Brain microvascular endothelial cell (primary cell): ENCODE measurements at regions not wholly inside any gene's neighbourhood (a gene's known extent, or its start where the extent isn't known, plus 50 kb on each side); places are given as distances from the start of the nearest gene placed in this dataset.

ENCODE experiments used
- DNase-seq: peaks from one replicate; pipeline ENCODE4 v3.0.0-alpha.2; 2020
- H3K27ac ChIP-seq: fragments of 250-450 bp; sonication (Bioruptor Pico); 2 replicates; pipeline ENCODE4 v1.5.1; 2020; ENCODE audit warnings: mild to moderate bottlenecking, moderate library complexity
- H3K27me3 ChIP-seq: fragments of 250-450 bp; sonication (Bioruptor Pico); replicated peaks from 2 replicates; pipeline ENCODE4 v1.5.1; 2020; ENCODE audit warnings: mild to moderate bottlenecking
- H3K36me3 ChIP-seq: fragments of 250-450 bp; sonication (Bioruptor Pico); replicated peaks from 2 replicates; pipeline ENCODE4 v1.5.1; 2020; ENCODE audit warnings: mild to moderate bottlenecking
- H3K4me3 ChIP-seq: 2 replicates; pipeline ENCODE4 v1.5.1; 2011; ENCODE audit warnings: low read depth, mild to moderate bottlenecking, control low read depth, low read length, moderate library complexity
- in situ Hi-C: cut with HindIII; loops from 2 replicates; pipeline ENCODE4 v1.10.0; 2017; ENCODE audit warnings: low sequenced_read_pairs, low pct_ligation_motif_present
- TF ChIP-seq, protein P1 (sequence below): IDR thresholded peaks from 2 replicates; pipeline ENCODE4 v1.5.1; 2011; ENCODE audit warnings: low read depth, mild to moderate bottlenecking, moderate library complexity, low read length, control low read depth, inconsistent platforms; ENCODE audit errors: missing control alignments

DNA sequence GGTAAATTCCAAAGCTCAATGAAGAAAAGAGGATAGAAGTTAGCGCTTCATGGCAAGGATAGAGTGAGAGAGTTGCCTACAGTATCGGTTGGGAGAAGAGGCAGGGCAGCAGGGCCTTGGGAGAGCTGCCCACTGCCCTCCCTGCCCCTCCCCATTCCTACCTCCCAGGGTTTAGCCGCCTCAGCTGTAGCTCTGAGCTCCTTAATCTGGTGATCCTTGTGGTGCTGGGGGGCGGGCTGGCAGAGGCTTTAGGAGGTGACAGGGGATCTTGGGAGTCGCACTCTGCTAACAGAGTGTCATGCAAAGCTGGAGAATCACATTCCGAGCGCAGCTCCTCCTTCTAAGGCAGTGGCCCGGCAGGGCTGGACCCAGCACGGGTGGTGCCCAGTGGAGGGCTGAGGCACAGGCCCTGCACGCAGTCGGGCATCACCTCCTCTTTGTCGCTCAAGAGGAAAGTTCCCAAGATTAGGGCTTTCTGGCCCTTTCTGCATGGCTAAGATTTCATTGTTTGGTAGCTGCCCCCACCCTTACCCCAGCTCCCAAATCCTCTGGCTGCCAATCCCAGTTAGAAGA lies 57.1 kb upstream of the POLG start:
- H3K36me3 ChIP-seq = no peaks in the 10 kb centered on the region
- no peak overlapping the region for H3K4me3 ChIP-seq
- DNase-seq = no peak
- no peak overlapping the region for H3K27ac ChIP-seq
- H3K27me3 ChIP-seq = peaks cover 80% of the 10 kb centered on the region
- in situ Hi-C loops = no loop called here
- TF ChIP-seq, protein P1, sequence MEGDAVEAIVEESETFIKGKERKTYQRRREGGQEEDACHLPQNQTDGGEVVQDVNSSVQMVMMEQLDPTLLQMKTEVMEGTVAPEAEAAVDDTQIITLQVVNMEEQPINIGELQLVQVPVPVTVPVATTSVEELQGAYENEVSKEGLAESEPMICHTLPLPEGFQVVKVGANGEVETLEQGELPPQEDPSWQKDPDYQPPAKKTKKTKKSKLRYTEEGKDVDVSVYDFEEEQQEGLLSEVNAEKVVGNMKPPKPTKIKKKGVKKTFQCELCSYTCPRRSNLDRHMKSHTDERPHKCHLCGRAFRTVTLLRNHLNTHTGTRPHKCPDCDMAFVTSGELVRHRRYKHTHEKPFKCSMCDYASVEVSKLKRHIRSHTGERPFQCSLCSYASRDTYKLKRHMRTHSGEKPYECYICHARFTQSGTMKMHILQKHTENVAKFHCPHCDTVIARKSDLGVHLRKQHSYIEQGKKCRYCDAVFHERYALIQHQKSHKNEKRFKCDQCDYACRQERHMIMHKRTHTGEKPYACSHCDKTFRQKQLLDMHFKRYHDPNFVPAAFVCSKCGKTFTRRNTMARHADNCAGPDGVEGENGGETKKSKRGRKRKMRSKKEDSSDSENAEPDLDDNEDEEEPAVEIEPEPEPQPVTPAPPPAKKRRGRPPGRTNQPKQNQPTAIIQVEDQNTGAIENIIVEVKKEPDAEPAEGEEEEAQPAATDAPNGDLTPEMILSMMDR = no peak

DNA sequence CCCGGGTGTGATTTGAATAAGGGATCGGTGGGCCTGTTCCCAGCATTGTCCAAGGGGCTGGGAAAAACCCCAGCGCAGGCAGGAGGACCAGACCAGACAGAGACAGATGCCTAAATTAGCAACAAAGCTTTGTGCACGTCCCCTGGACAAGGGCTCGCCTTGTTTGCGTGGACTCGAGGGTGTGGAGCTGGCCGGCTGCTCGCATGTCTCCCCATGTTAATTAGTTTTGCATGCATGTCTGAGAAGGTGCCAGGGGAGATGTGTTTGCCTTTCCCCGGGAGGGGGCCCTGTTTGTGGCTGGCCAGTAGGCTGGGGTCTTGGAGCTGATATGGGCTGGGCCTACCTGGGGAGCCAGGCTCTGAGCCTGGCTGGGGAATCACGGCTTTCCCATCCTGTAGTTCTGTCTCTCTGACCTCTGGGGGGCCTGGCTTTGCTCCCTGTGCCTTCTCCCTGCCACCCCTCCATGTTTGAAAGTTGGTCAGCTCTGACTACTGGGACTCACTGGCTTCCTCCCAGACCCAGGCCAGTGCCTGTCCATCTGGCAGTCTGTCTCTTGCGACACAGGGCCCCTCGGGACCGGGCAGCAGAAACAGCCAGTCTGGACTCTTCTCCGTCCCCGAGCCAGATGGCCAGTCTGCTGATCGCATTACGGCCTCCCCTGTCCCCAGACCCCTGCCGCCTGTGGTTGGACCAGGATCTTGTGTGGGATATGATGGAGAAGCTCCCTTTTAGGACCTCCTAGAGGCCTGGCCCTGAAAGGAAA lies 55.4 kb upstream of the POLG start:
- DNase-seq = no peak
- in situ Hi-C loops = no loop called here
- Histone ChIP-seq H3K27ac (no peak overlapping the region), H3K4me3 (no peak overlapping the region), H3K36me3 (no peaks in the 10 kb centered on the region), H3K27me3 (peaks cover 74% of the 10 kb centered on the region)
- TF ChIP-seq, protein P1 = no peak

DNA sequence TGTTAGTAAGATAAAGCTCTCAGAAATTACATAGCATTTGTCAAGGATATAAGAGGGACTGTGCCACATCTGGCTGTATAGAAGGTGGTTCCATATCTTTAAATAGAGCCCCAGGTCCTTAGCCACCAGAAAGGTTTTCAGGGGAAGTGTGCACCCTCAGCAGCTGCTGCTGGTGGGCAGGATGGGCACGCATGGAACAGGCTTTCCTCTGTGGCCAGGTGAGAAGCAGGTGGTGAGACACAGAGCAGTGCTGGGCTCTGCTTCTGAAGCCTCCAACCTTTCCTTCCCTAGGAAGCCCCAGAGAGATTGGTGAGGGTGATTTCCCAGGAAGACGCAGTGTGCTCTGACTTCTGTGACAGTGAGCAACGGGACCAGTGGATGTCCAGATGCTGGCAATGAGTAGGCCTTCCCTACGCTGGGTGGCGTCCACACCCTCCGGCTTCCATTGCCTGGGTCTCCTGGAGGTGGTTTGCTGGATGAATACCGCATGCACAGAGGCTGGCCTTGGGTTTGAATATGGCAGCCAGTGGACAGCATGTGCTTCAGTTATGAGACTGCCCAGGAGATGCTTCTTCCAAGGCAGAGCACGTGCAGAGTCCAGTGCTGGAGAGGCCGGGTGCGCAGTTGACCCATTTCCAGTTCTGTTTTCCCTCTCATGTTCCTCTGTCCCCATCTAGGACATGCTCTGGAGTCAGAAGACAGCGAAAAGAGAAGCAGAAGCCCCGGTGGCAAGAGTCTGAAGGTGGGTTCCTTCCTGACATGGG lies 52.7 kb upstream of the POLG start:
- no peaks in the 10 kb centered on the region for H3K36me3 ChIP-seq
- H3K4me3 ChIP-seq = no peak overlapping the region
- TF ChIP-seq, protein P1 = no peak
- no peak for DNase-seq
- H3K27ac ChIP-seq = no peak overlapping the region
- in situ Hi-C loops = no loop called here
- peaks cover 65% of the 10 kb centered on the region for H3K27me3 ChIP-seq

DNA sequence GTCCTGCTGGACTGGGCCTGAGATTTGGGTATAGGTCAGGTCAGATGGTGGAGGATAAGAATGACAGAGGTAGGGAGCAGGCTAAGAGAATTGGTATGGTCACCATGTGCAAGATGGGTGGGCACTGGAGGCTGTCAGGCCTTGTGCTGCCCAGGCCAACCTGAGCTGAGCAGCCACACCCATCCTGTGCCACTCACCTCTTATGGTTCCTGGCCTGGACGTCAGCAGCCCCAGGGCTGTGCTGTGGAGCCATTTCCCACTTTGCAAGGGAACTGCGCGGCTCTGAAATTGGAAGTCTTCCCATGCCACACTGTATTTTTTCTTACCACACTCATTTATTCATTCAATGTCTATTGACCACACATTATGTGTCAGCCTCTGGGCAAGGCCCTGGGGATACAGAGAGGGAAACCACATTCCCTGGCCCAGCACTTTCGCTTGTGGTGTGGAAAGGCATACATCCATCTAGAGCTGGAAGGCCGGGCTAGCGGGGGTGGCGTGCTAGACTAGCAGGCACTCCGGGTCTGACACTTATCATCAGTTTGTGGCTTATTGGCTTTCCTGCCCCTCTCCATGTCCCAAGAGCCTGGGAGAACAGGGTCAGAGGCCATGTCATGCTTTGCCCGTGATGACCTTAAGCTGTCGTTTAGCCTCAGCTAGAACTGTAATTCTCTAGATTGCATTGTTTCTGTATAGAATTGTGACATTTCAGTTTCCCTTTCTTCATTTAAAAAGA lies 51.1 kb upstream of the POLG start:
- in situ Hi-C loops = no loop called here
- no peak for DNase-seq
- Histone ChIP-seq H3K27me3 (peaks cover 67% of the 10 kb centered on the region), H3K27ac (no peak overlapping the region), H3K4me3 (no peak overlapping the region), H3K36me3 (no peaks in the 10 kb centered on the region)
- TF ChIP-seq, protein P1 = no peak
